DND-41 (cell line): ENCODE measurements at regions not wholly inside any gene's neighbourhood (a gene's known extent, or its start where the extent isn't known, plus 50 kb on each side); places are given as distances from the start of the nearest gene placed in this dataset.

Experiments
- ATAC-seq: fragments of 200-7000 bp; cut with Tn5 transposase; 3 replicates; pipeline ENCODE4 v1.9.1; 2021; ENCODE audit warnings: low read depth; ENCODE audit not compliant: insufficient read depth
- DNase-seq: peaks from one replicate; pipeline ENCODE4 v3.0.0-alpha.2; 2020
- H2AFZ ChIP-seq: 2 replicates; pipeline ENCODE4 v1.6.0; 2012; ENCODE audit warnings: low read depth, low read length
- H3K27ac ChIP-seq: 2 replicates; pipeline ENCODE4 v1.5.1; 2012; ENCODE audit warnings: low read length, inconsistent platforms
- H3K27me3 ChIP-seq: fragments of 200-600 bp; sonication (generic); 2 replicates; pipeline ENCODE4 v1.6.0; 2012; ENCODE audit warnings: low read length, mild to moderate bottlenecking, inconsistent platforms; ENCODE audit not compliant: insufficient read depth, poor library complexity
- H3K36me3 ChIP-seq: 2 replicates; pipeline ENCODE4 v1.5.1; 2012; ENCODE audit warnings: low read length, inconsistent platforms; ENCODE audit not compliant: insufficient read depth
- H3K4me1 ChIP-seq: 2 replicates; pipeline ENCODE4 v1.5.1; 2012; ENCODE audit warnings: mild to moderate bottlenecking, low read length; ENCODE audit not compliant: insufficient read depth
- H3K4me2 ChIP-seq: 2 replicates; pipeline ENCODE4 v1.6.0; 2012; ENCODE audit warnings: mild to moderate bottlenecking, moderate library complexity, low read length, inconsistent platforms; ENCODE audit not compliant: insufficient read depth
- H3K4me3 ChIP-seq, 2 experiments: fragments of 200-600 bp in 1 of 2; shearing (Covaris generic) in 1 of 2; 2 replicates each; pipeline ENCODE4 v1.5.1; 2012 to 2016; ENCODE audit warnings: inconsistent platforms in 2 of 2, low read length in 2 of 2, mild to moderate bottlenecking in 2 of 2, low read depth in 1 of 2, moderate library complexity in 1 of 2
- H3K79me2 ChIP-seq: 2 replicates; pipeline ENCODE4 v1.6.0; 2012; ENCODE audit warnings: low read length, inconsistent platforms; ENCODE audit not compliant: insufficient read depth
- H3K9ac ChIP-seq: 2 replicates; pipeline ENCODE4 v1.6.0; 2012; ENCODE audit warnings: low read depth, mild to moderate bottlenecking, inconsistent platforms, low read length, moderate library complexity
- H3K9me3 ChIP-seq: 2 replicates; pipeline ENCODE4 v1.5.1; 2012; ENCODE audit warnings: low read length, moderate library complexity, mild to moderate bottlenecking, inconsistent platforms; ENCODE audit not compliant: insufficient read depth, severe bottlenecking
- H4K20me1 ChIP-seq: 2 replicates; pipeline ENCODE4 v1.6.0; 2012; ENCODE audit warnings: low read length; ENCODE audit not compliant: insufficient read depth
- EZH2 ChIP-seq: IDR thresholded peaks from 3 replicates; pipeline ENCODE4 v1.6.1; 2012; ENCODE audit warnings: borderline replicate concordance, low read depth, mild to moderate bottlenecking, moderate library complexity, low read length, inconsistent platforms; ENCODE audit not compliant: severe bottlenecking
- TF ChIP-seq, protein P1 (sequence below): IDR thresholded peaks from 2 replicates; pipeline ENCODE4 v1.5.1; 2012; ENCODE audit warnings: borderline replicate concordance, low read length, moderate library complexity, mild to moderate bottlenecking; ENCODE audit not compliant: poor library complexity, severe bottlenecking; ENCODE audit errors: extremely low read depth

DNA sequence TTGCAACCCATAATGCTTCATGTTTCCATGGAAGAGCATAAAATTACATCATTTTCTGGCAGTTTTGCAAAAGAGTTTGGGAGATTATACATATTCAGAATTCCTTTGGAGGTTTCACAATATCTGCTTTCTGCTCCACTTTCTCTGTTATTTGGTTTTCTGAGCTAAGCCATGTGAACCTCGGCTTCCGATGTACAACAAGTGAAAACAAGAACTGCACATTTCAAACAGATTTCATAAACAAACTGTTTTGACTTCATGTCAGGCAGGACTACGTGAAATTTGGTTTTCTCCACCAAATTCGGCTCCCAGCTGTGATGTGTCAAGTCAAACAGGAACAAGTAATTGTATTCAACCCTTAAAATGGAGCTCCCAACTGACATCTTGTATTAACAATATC is 609.8 kb downstream of the IRX1 start:
- Histone ChIP-seq H3K79me2 (no peaks in the 10 kb centered on the region), H3K9me3 (no peaks in the 10 kb centered on the region), H3K27me3 (no peaks in the 10 kb centered on the region), H3K27ac (no peak overlapping the region), H3K36me3 (no peaks in the 10 kb centered on the region), H3K4me2 (no peak overlapping the region), H2AFZ (0 out of 2 replicates have a peak overlapping the region, but pooled peaks have one; percentile 14), H3K4me1 (peaks cover 22% of the 10 kb centered on the region), H3K9ac (no peak overlapping the region), H3K4me3 (no peak overlapping the region), H4K20me1 (no peaks in the 10 kb centered on the region)
- no peak for TF ChIP-seq EZH2
- TF ChIP-seq, protein P1, sequence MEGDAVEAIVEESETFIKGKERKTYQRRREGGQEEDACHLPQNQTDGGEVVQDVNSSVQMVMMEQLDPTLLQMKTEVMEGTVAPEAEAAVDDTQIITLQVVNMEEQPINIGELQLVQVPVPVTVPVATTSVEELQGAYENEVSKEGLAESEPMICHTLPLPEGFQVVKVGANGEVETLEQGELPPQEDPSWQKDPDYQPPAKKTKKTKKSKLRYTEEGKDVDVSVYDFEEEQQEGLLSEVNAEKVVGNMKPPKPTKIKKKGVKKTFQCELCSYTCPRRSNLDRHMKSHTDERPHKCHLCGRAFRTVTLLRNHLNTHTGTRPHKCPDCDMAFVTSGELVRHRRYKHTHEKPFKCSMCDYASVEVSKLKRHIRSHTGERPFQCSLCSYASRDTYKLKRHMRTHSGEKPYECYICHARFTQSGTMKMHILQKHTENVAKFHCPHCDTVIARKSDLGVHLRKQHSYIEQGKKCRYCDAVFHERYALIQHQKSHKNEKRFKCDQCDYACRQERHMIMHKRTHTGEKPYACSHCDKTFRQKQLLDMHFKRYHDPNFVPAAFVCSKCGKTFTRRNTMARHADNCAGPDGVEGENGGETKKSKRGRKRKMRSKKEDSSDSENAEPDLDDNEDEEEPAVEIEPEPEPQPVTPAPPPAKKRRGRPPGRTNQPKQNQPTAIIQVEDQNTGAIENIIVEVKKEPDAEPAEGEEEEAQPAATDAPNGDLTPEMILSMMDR, result no peak
- DNase-seq (no peak), ATAC-seq (no peak)

DNA sequence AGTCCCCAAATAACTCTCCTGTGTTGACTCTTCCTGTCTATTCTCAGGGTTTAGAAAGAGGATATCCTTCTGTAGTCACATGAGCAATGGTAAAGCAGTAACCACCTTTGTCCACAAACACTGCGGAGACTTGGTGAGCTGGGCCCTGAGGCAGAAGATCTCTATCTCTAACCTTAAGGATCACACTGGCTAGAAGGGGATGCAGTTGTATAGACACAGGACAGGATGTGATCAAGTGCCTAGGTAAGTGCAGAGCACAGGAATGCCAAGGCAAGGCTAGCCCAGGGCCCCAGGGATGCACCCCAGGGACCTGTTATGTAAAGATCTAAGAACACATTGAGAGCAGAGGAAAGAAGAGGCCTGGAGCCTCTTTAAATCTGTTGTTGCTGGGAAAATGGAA is 610.5 kb downstream of the IRX1 start:
- Histone ChIP-seq H3K4me1 (peaks cover 22% of the 10 kb centered on the region), H3K36me3 (no peaks in the 10 kb centered on the region), H3K79me2 (no peaks in the 10 kb centered on the region), H2AFZ (0 out of 2 replicates have a peak overlapping the region, but pooled peaks have one; percentile 17), H3K9ac (no peak overlapping the region), H4K20me1 (no peaks in the 10 kb centered on the region), H3K4me2 (no peak overlapping the region), H3K27ac (no peak overlapping the region), H3K27me3 (no peaks in the 10 kb centered on the region), H3K4me3 (no peak overlapping the region), H3K9me3 (no peaks in the 10 kb centered on the region)
- ATAC-seq (peak; percentile 14; the same call in 1 of the 3 replicates), DNase-seq (no peak)
- TF ChIP-seq, protein P1, result no peak
- no peak for TF ChIP-seq EZH2

DNA sequence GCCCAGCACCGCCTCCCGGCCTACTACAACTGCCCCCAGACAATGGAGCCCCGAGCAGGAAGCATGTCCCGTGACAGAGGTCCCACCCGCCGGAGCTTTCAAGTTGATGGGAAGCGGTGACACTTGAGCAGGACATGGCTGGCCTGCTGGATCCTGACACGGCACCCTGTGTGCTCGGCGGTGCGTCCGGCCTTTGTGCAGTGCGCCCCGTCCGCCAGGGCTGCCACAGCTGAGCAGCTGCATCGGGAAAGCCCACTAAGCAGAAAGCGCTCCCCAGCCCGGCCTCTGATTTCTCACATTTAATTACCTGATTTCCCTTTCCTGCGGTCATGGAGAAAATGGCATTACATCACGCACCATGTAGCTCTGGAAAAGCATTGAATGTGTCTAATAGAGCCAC is 611.9 kb downstream of the IRX1 start:
- ATAC-seq, result no peak
- Histone ChIP-seq H3K4me3 (no peak overlapping the region), H3K9ac (no peak overlapping the region), H4K20me1 (no peaks in the 10 kb centered on the region), H3K79me2 (no peaks in the 10 kb centered on the region), H2AFZ (no peak overlapping the region), H3K36me3 (no peaks in the 10 kb centered on the region), H3K27me3 (no peaks in the 10 kb centered on the region), H3K4me1 (peaks cover 22% of the 10 kb centered on the region), H3K27ac (no peak overlapping the region), H3K4me2 (no peak overlapping the region), H3K9me3 (no peaks in the 10 kb centered on the region)
- TF ChIP-seq EZH2, result no peak
- TF ChIP-seq, protein P1, result no peak
- DNase-seq, result no peak

DNA sequence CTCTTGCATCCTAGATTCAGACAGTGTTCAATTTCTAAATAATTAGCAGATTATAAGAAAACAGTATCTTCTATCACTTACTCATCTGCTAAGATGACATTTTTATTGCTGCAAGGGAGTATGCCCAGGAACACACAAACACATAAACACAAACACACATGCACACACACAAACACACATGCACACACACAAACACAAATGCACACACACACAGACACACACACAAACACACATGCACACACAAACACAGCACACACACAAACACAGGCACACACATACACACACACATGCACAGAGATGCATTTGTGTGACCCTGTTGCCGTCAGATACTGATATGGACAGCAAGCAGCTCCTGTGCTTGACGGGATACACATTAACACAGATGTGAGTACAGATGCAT is 612.9 kb downstream of the IRX1 start:
- H3K27me3 ChIP-seq, result no peaks in the 10 kb centered on the region
- H3K4me2 ChIP-seq, result no peak overlapping the region
- no peaks in the 10 kb centered on the region for H3K79me2 ChIP-seq
- no peaks in the 10 kb centered on the region for H4K20me1 ChIP-seq
- no peaks in the 10 kb centered on the region for H3K36me3 ChIP-seq
- H3K27ac ChIP-seq, result no peak overlapping the region
- no peaks in the 10 kb centered on the region for H3K9me3 ChIP-seq
- TF ChIP-seq EZH2, result no peak
- TF ChIP-seq, protein P1, result no peak
- no peak overlapping the region for H3K4me3 ChIP-seq
- no peak overlapping the region for H3K9ac ChIP-seq
- ATAC-seq, result no peak
- peaks cover 27% of the 10 kb centered on the region for H3K4me1 ChIP-seq
- no peak for DNase-seq
- no peak overlapping the region for H2AFZ ChIP-seq
